ENCODE measurements at regions not wholly inside any gene's neighbourhood (a gene's known extent, or its start where the extent isn't known, plus 50 kb on each side); places are given as distances from the start of the nearest gene placed in this dataset.

- intact Hi-C loops (cut with micrococcal nuclease) = no loop called here
- BruUV-seq (replicated peaks) = no TSS peak
- ChIA-PET CTCF (no interaction called here), POLR2A (no interaction called here)
- H3K9me3 Mint-ChIP-seq (ENCODE audit: unreplicated experiment) = no peaks in the 10 kb centered on the region
- peaks cover 6% of the 10 kb centered on the region for H3K36me3 Mint-ChIP-seq (ENCODE audit: insufficient read depth, unreplicated experiment)
- H3K4me3 Mint-ChIP-seq (ENCODE audit: unreplicated experiment) = no peak overlapping the region
- no peak for DNase-seq (ENCODE audit: unreplicated experiment)
- no peak for TF ChIP-seq CTCF (IDR thresholded peaks at IDR 0.05; ENCODE audit: unreplicated experiment)
- no peaks in the 10 kb centered on the region for H3K4me1 Mint-ChIP-seq (ENCODE audit: insufficient read depth, unreplicated experiment)
- H3K27me3 Mint-ChIP-seq (ENCODE audit: insufficient read depth, unreplicated experiment) = peaks cover 44% of the 10 kb centered on the region
- H3K27ac Mint-ChIP-seq (ENCODE audit: low read depth, unreplicated experiment) = no peak overlapping the region
Measured at GRCh38 chr10:78892338-78893176, 176.2 kb upstream of the ZMIZ1 start.

- Mint-ChIP-seq H3K9me3 (ENCODE audit: unreplicated experiment) (no peaks in the 10 kb centered on the region), H3K27ac (ENCODE audit: low read depth, unreplicated experiment) (no peak overlapping the region), H3K4me1 (ENCODE audit: insufficient read depth, unreplicated experiment) (no peaks in the 10 kb centered on the region), H3K36me3 (ENCODE audit: insufficient read depth, unreplicated experiment) (peaks cover 6% of the 10 kb centered on the region), H3K27me3 (ENCODE audit: insufficient read depth, unreplicated experiment) (peaks cover 41% of the 10 kb centered on the region), H3K4me3 (ENCODE audit: unreplicated experiment) (no peak overlapping the region)
- no TSS peak for BruUV-seq (replicated peaks)
- ChIA-PET CTCF (no interaction called here), POLR2A (no interaction called here)
- DNase-seq (ENCODE audit: unreplicated experiment) = no peak
- TF ChIP-seq CTCF (IDR thresholded peaks at IDR 0.05; ENCODE audit: unreplicated experiment) = no peak
- intact Hi-C loops (cut with micrococcal nuclease) = no loop called here
Measured at GRCh38 chr10:78893217-78893616, 175.5 kb upstream of the ZMIZ1 start.

GRCh38 chr10:78894089-78894840 is 174.5 kb upstream of the ZMIZ1 start:
- TF ChIP-seq CTCF (IDR thresholded peaks at IDR 0.05; ENCODE audit: unreplicated experiment) = no peak
- Mint-ChIP-seq H3K27ac (ENCODE audit: low read depth, unreplicated experiment) (no peak overlapping the region), H3K27me3 (ENCODE audit: insufficient read depth, unreplicated experiment) (peaks cover 30% of the 10 kb centered on the region), H3K4me1 (ENCODE audit: insufficient read depth, unreplicated experiment) (no peaks in the 10 kb centered on the region), H3K36me3 (ENCODE audit: insufficient read depth, unreplicated experiment) (peaks cover 6% of the 10 kb centered on the region), H3K9me3 (ENCODE audit: unreplicated experiment) (no peaks in the 10 kb centered on the region), H3K4me3 (ENCODE audit: unreplicated experiment) (no peak overlapping the region)
- ChIA-PET CTCF (interaction anchor here (0.6 to 0.9 kb wide), 2 partner anchors 34 to 172 kb away, joined by 3 to 4 read pairs; no protein-coding TSS in a partner anchor), POLR2A (no interaction called here)
- no peak for DNase-seq (ENCODE audit: unreplicated experiment)
- intact Hi-C loops (cut with micrococcal nuclease) = no loop called here
- no TSS peak for BruUV-seq (replicated peaks)

- peaks cover 6% of the 10 kb centered on the region for H3K36me3 Mint-ChIP-seq (ENCODE audit: insufficient read depth, unreplicated experiment)
- BruUV-seq (replicated peaks) = no TSS peak
- intact Hi-C loops (cut with micrococcal nuclease) = no loop called here
- POLR2A ChIA-PET = interaction anchor here (0.7 kb wide), 1 partner anchor 595 kb away, joined by 3 read pairs; no protein-coding TSS in a partner anchor
- no peak for DNase-seq (ENCODE audit: unreplicated experiment)
- no peak for TF ChIP-seq CTCF (IDR thresholded peaks at IDR 0.05; ENCODE audit: unreplicated experiment)
- H3K27ac Mint-ChIP-seq (ENCODE audit: low read depth, unreplicated experiment) = no peak overlapping the region
- CTCF ChIA-PET = interaction anchor here (0.9 kb wide), 1 partner anchor 34 kb away, joined by 3 read pairs; no protein-coding TSS in a partner anchor
- H3K9me3 Mint-ChIP-seq (ENCODE audit: unreplicated experiment) = no peaks in the 10 kb centered on the region
- no peak overlapping the region for H3K4me3 Mint-ChIP-seq (ENCODE audit: unreplicated experiment)
- H3K27me3 Mint-ChIP-seq (ENCODE audit: insufficient read depth, unreplicated experiment) = peaks cover 25% of the 10 kb centered on the region
- no peaks in the 10 kb centered on the region for H3K4me1 Mint-ChIP-seq (ENCODE audit: insufficient read depth, unreplicated experiment)
Measured at GRCh38 chr10:78894841-78895195, 173.9 kb upstream of the ZMIZ1 start.

Data from MCF 10A (cell line).